Fibroblast of villous mesenchyme (primary cell): ENCODE measurements at regions not wholly inside any gene's neighbourhood (a gene's known extent, or its start where the extent isn't known, plus 50 kb on each side); places are given as distances from the start of the nearest gene placed in this dataset.
"Not testable (repeated sequence)": the region's sequence is repeated elsewhere in the genome, so short reads cannot be mapped to it uniquely, and the experiment has no call there.

Experiments used
- DNase-seq: peaks from one replicate; pipeline ENCODE4 v3.0.0-alpha.2; 2010; ENCODE audit warnings: low read depth
- H3K4me3 ChIP-seq: 2 replicates; pipeline ENCODE4 v1.5.1; 2011; ENCODE audit warnings: low read depth, mild to moderate bottlenecking, low read length
- CTCF ChIP-seq: IDR thresholded peaks from 2 replicates; pipeline ENCODE4 v1.5.1; 2012; ENCODE audit warnings: low read depth, mild to moderate bottlenecking, low read length; ENCODE audit not compliant: insufficient read depth

GRCh38 chr2:34153484-34153883, 554.4 kb upstream of the FAM98A start:
- DNase-seq = no peak
- TF ChIP-seq CTCF = no peak
- H3K4me3 ChIP-seq = no peak overlapping the region

- DNase-seq = no peak
- H3K4me3 ChIP-seq = no peak overlapping the region
- TF ChIP-seq CTCF = no peak
Observed at GRCh38 chr2:34147780-34148179, 548.7 kb upstream of the FAM98A start.

GRCh38 chr2:34143149-34143548, 544.0 kb upstream of the FAM98A start:
- DNase-seq = no peak
- no peak overlapping the region for H3K4me3 ChIP-seq
- no peak for TF ChIP-seq CTCF

- DNase-seq, H3K4me3 ChIP-seq: not testable (repeated sequence)
Observed at GRCh38 chr2:34142531-34143008, 543.5 kb upstream of the FAM98A start.

GRCh38 chr2:34133065-34133464, 534.0 kb upstream of the FAM98A start:
- not testable (repeated sequence) for H3K4me3 ChIP-seq, DNase-seq

- H3K4me3 ChIP-seq = no peak overlapping the region
- no peak for DNase-seq
- no peak for TF ChIP-seq CTCF
Observed at GRCh38 chr2:34126279-34126678, 527.2 kb upstream of the FAM98A start.

GRCh38 chr2:34123996-34124785, 525.1 kb upstream of the FAM98A start:
- DNase-seq = no peak
- H3K4me3 ChIP-seq = no peak overlapping the region
- no peak for TF ChIP-seq CTCF

GRCh38 chr2:34121076-34121475, 522.0 kb upstream of the FAM98A start:
- no peak for DNase-seq
- no peak for TF ChIP-seq CTCF
- H3K4me3 ChIP-seq = no peak overlapping the region
